GM19463 (cell line): ENCODE measurements at regions not wholly inside any gene's neighbourhood (a gene's known extent, or its start where the extent isn't known, plus 50 kb on each side); places are given as distances from the start of the nearest gene placed in this dataset.

ENCODE experiments used
- ATAC-seq: cut with Tn5 transposase; IDR thresholded peaks from one replicate; pipeline ENCODE4 v1.9.1; 2021; ENCODE audit warnings: mild to moderate bottlenecking, moderate library complexity; ENCODE audit not compliant: unreplicated experiment

- no peak for ATAC-seq
Observed at GRCh38 chr16:16865374-16865773, 486.4 kb downstream of the NPIPA7 start.

GRCh38 chr16:16867973-16868372 lies 489.0 kb downstream of the NPIPA7 start:
- ATAC-seq, result no peak

- ATAC-seq, result no peak
Observed at GRCh38 chr16:16868727-16869126, 489.8 kb downstream of the NPIPA7 start.

GRCh38 chr16:16869746-16870145 lies 490.8 kb downstream of the NPIPA7 start:
- ATAC-seq, result no peak

DNA sequence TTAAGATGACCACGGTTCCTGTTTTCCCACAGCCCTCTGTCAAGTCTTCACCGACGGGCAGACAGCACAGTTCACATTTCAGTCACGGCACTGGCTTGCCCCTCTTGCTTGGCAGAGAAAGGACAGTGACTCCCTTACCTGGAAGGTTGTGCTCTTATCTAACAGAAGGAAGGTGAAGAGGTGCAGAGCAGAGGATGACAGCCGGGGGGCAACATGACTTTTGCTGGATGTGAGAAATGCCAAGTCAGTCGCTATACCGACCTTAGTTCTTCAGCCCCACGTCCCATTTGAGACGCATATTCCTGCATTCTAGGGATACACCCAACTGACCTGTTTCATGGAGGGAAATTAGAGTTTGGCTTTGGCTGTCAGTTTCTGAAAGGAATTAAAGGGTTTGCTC lies 492.3 kb downstream of the NPIPA7 start:
- no peak for ATAC-seq

DNA sequence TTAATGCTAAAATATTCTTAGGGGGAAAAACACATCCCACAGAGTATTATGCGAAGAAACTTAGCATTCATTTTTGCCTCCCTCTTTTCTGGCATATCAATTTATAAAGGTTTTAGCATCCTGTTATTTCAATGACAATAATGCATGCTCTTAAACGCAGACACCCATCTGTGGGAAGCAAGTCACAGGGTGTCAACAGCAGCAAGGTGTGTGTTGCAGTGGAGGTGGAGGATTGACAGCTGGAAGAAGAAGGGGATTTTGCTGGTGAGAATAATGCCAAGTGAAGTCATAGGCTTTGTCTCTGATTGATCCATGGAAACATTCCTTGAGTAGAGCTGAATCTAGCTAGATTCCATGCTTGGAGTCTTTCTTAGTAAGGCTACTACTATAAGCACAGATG lies 498.1 kb downstream of the NPIPA7 start:
- no peak for ATAC-seq

GRCh38 chr16:16879567-16880251 lies 500.8 kb downstream of the NPIPA7 start:
- ATAC-seq, result no peak

GRCh38 chr16:16881814-16882213 lies 502.9 kb downstream of the NPIPA7 start:
- no peak for ATAC-seq

DNA sequence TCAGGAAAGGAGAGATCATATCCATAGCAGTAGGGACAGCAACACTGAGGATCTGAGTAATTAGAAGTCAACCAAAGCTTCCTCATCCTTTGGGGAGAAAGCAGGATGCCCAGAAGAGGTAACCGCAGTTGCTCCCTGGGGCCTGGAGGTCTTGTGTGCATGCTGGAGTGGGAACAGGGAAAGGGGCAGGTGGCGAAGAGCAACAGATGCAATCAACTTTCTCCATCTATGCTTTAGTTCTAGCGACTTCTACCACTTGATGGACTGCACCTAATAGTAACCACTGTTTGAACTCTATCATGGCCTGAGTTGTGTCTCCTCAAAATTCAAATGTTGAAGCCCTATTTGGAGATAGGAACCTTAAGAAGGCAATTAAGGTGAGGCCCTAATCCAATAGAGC lies 503.8 kb downstream of the NPIPA7 start:
- ATAC-seq, result no peak

DNA sequence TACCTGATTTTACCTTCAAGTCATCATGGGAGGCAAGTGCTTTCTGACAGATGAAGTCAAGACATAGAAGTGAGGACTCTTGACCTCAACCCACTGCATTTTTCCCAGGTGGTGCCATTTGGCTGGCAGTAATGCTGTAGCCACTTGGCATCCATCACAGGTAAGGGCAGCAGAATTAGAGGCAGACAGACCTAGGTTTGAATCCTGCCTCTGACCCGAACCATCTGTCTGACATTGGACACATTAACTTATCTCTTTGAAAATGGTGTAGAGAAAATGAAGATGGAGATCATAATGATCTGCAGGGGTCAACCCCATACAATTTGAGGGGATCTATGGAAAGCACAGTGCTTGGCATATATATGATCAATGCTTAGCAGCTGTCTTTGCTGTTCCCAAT lies 505.5 kb downstream of the NPIPA7 start:
- no peak for ATAC-seq

- no peak for ATAC-seq
Observed at GRCh38 chr16:16887193-16887592, 508.3 kb downstream of the NPIPA7 start.

GRCh38 chr16:16890964-16891363 lies 512.0 kb downstream of the NPIPA7 start:
- no peak for ATAC-seq

DNA sequence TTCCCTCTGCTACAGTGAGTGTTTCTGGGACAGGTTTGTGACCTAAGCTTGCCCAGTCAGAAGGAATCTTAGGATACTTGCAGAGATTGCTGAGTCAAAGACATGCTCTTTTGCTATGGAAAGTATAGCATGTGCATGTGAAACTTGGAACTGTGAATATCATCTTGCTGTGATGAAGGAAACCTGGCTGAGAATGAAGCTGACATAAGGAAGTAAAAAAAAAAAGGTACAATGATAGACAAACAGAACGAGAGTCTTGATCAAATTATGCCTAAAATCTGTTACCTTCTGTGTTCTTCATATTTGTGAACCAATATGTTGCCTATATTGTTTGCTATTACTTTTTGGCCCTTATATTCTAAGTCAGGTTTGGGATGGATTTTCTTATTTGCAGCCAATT lies 525.7 kb downstream of the NPIPA7 start:
- ATAC-seq, result no peak

DNA sequence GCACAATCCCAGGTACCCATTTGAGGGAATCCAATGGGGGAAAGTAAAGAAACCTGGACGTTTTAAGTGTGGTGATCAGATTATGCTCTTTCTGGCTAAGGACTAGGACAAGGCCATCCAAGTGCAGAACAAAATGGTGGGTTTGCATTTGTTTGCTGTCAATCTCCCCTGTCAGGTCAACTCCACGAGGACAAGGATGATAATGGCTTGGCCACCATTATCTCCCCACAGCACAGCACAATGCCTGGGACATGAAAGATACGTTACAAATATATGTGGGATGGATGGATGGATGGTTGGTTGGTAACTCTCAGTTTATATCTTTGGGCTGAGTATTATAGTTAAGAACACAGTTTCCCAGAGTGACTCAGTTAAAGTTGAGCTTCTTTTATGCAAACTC lies 526.9 kb downstream of the NPIPA7 start:
- ATAC-seq, result no peak

DNA sequence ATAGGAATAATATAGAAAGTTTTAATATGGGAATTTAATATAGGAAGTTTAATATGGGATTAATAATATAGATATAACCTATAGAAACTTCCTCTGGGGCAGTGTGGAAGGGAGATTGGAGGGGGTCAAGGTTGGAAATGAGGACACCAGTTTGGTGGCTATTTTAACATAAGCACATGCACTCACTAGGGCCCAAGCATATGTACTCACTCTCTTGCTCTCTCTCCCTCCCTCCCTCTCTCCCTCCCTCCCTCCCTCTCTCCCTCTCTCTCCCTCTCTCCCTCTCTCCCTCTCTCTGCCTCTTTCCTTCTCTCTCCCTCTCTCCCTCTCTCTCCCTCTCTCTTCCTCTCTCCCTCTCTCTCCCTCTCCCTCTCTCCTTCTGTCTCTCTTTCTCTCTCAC lies 528.1 kb downstream of the NPIPA7 start:
- no peak for ATAC-seq

DNA sequence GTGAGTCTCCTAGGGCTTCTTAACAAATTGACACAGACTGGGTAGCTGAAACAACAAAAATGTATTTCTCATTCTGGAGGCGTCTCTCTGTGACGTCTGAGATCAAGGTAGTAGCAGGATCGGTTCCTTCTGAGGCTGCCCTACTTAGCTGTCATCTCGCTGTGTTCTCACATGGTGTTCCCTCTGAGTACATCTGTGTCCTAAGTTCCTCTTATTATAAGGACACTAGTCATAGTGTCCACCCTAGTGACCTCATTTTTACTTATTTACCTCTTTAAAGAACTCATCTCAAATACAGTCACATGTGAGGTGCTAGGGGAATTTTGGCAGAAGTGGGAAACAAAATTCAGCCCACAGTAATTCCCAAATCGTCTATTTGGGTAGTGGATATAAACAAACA lies 529.1 kb downstream of the NPIPA7 start:
- ATAC-seq, result no peak

DNA sequence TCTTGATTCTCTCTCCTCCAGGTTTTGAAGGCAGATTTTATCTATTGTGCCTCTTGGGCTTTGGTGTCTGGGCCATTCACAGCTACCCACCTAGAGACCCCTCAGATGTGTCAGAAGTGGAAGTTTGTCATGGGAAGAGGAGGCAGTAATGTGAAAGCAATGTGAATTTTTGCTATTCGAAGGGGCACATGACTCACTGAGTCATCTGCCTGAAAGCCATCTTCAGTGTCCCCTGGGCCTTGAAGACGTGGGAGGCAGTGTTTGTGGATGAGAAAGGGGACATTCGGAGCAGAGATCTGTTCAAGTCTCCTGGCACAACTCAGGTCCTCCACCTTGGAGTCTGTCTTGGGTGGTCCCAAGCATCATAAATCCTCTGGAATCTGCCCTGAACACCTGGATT lies 530.2 kb downstream of the NPIPA7 start:
- ATAC-seq, result no peak

GRCh38 chr16:16910666-16911065 lies 531.7 kb downstream of the NPIPA7 start:
- ATAC-seq, result no peak

GRCh38 chr16:16915771-16916170 lies 536.8 kb downstream of the NPIPA7 start:
- no peak for ATAC-seq

GRCh38 chr16:16917191-16917785 lies 538.3 kb downstream of the NPIPA7 start:
- no peak for ATAC-seq

- no peak for ATAC-seq
Observed at GRCh38 chr16:16923479-16923878, 544.5 kb downstream of the NPIPA7 start.

DNA sequence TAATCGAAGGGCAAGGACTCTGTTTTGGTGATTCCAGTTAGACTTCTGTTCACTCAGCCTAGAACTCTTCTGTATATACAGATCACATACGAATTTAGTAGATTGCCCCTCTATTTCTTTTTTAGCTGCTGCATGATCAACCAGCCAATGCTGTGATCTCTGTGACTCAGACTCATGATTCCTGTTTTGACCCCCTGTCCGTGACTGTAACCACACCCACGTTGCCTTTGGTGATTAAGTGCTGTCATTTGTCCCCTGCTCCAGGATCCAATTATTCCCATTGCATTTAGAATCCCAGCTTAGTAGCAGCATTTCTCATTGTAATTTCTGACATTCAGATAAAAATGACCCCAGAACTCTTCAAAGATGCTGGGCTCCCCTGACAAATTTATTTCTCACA lies 545.7 kb downstream of the NPIPA7 start:
- ATAC-seq, result no peak

- no peak for ATAC-seq
Observed at GRCh38 chr16:16925432-16925831, 545.3 kb downstream of the XYLT1 start.
